ENCODE measurements at regions not wholly inside any gene's neighbourhood (a gene's known extent, or its start where the extent isn't known, plus 50 kb on each side); places are given as distances from the start of the nearest gene placed in this dataset.

- DNase-seq (ENCODE audit: low read depth, low spot score), result no peak
Measured at GRCh38 chr1:25081496-25081895, 150.8 kb downstream of the SYF2 start.

GRCh38 chr1:25080294-25081209, 150.5 kb upstream of the RUNX3 start:
- no peak for DNase-seq (ENCODE audit: low read depth, low spot score)

GRCh38 chr1:25079048-25079447, 149.0 kb upstream of the RUNX3 start:
- DNase-seq (ENCODE audit: low read depth, low spot score), result no peak

GRCh38 chr1:25074351-25075227, 144.5 kb upstream of the RUNX3 start:
- no peak for DNase-seq (ENCODE audit: low read depth, low spot score)

GRCh38 chr1:25073640-25074270, 143.7 kb upstream of the RUNX3 start:
- no peak for DNase-seq (ENCODE audit: low read depth, low spot score)

GRCh38 chr1:25072461-25072860, 142.4 kb upstream of the RUNX3 start:
- no peak for DNase-seq (ENCODE audit: low read depth, low spot score)

GRCh38 chr1:25068829-25069228, 138.8 kb upstream of the RUNX3 start:
- no peak for DNase-seq (ENCODE audit: low read depth, low spot score)

- no peak for DNase-seq (ENCODE audit: low read depth, low spot score)
Measured at GRCh38 chr1:25068316-25068715, 138.2 kb upstream of the RUNX3 start.

- DNase-seq (ENCODE audit: low read depth, low spot score), result no peak
Measured at GRCh38 chr1:25067518-25068251, 137.6 kb upstream of the RUNX3 start.

- DNase-seq (ENCODE audit: low read depth, low spot score), result no peak
Measured at GRCh38 chr1:25066731-25067517, 136.8 kb upstream of the RUNX3 start.

GRCh38 chr1:25066256-25066655, 136.2 kb upstream of the RUNX3 start:
- DNase-seq (ENCODE audit: low read depth, low spot score), result no peak

- no peak for DNase-seq (ENCODE audit: low read depth, low spot score)
Measured at GRCh38 chr1:25065795-25066238, 135.7 kb upstream of the RUNX3 start.

- no peak for DNase-seq (ENCODE audit: low read depth, low spot score)
Measured at GRCh38 chr1:25065321-25065721, 135.2 kb upstream of the RUNX3 start.

GRCh38 chr1:25064465-25065240, 134.6 kb upstream of the RUNX3 start:
- no peak for DNase-seq (ENCODE audit: low read depth, low spot score)

- DNase-seq (ENCODE audit: low read depth, low spot score), result no peak
Measured at GRCh38 chr1:25063591-25064416, 133.7 kb upstream of the RUNX3 start.

GRCh38 chr1:25062621-25063255, 132.7 kb upstream of the RUNX3 start:
- DNase-seq (ENCODE audit: low read depth, low spot score), result no peak

GRCh38 chr1:25061261-25061995, 131.4 kb upstream of the RUNX3 start:
- DNase-seq (ENCODE audit: low read depth, low spot score), result no peak

GRCh38 chr1:25057188-25057587, 127.1 kb upstream of the RUNX3 start:
- no peak for DNase-seq (ENCODE audit: low read depth, low spot score)
